H1 (cell line): ENCODE measurements at regions not wholly inside any gene's neighbourhood (a gene's known extent, or its start where the extent isn't known, plus 50 kb on each side); places are given as distances from the start of the nearest gene placed in this dataset.

Source experiments
- EGR1 ChIP-seq: IDR thresholded peaks from 2 replicates; pipeline ENCODE4 v1.6.1; 2011; ENCODE audit warnings: low read depth, low read length, borderline replicate concordance
- KDM5A ChIP-seq: fragments of 200-600 bp; IDR thresholded peaks from 2 replicates; pipeline ENCODE4 v1.7.1; 2012; ENCODE audit warnings: mild to moderate bottlenecking, low read length, inconsistent platforms, mixed read lengths
- SP1 ChIP-seq: IDR thresholded peaks from 2 replicates; pipeline ENCODE4 v1.6.1; 2011; ENCODE audit warnings: low read depth, low read length

DNA sequence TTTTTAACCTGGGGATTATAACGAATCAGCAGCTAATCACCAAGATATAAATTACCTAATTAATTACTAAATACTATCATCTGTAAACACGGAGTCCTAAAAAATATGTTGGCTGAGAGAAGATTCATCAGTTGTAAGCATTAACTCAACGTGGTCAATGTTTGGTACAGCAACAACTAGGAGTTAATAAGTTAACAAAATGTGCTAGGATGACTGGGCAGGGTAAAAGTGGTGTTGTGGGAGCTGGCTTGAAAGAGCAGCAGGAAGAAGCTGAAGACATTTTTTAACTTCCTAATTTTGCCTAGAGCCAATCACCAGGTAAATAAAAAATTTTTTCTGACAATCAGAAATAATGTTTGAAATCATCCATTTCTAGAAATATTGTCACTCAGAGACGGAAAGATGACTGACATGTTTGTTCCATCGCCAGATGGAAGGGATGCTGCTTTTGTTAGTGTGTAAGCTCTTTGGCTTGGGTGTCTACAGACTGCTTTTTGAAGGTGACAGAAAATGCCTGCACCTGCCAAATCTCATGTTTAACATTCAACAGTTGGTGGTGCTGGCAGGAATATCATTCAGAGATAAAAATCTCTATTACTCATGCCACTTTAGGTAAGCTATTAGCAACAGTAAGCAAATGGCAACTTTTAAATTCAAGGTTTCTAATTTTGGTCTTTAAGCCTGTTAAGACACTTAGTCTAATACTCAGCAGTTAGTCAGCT lies 1126.9 kb downstream of the STPG2 start (continued):
- TF ChIP-seq KDM5A (no peak), EGR1 (no peak), SP1 (no peak)
